Tongue (tissue), 1 donor: ENCODE measurements at regions not wholly inside any gene's neighbourhood (a gene's known extent, or its start where the extent isn't known, plus 50 kb on each side); places are given as distances from the start of the nearest gene placed in this dataset.
A peak's percentile ranks its signal among the peaks of the same experiment; 100 is the strongest.
"Not testable (repeated sequence)": the region's sequence is repeated elsewhere in the genome, so short reads cannot be mapped to it uniquely, and the experiment has no call there.

Experiments used
- DNase-seq: peaks from one replicate; pipeline ENCODE4 v3.0.0-alpha.2; 2015

DNA sequence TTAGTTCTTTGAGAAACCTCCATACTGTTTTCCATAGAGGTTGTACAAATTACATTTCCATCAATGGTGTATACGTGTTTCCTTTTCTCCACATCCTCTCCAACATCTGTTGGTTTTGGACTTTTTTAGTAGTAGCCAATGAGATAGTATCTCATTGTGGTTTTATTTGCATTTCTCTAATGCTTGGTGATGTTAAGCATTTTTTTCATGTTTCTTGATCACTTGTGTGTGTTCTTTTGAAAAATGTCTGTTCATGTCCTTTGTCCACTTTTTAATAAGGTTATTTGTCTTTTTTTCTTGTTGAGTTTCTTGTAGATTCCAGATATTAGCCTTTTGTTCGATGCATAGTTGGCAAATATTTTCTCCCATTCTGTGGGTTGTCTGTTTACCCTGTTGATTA lies 392.3 kb upstream of the ZEB2 start:
- no peak for DNase-seq

DNA sequence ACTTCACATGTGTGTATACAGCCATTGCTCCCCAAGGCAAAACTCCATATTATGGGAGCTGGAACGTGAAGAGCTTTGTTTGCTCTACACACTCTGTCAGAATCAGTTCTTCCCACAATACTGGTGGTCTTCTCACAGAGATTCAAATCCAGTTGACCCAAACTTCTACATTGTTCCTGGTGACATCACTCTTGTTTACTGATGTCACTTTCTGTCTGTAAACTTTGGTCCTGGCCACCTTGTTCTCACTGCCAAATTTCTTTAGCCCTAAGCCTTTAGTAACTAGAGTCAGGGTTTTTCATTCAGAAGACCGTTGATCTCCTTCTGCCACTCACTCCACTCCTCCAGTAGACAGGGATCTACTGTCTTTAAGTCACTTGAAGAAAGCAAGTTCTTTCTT lies 386.0 kb upstream of the ZEB2 start:
- DNase-seq = no peak

DNA sequence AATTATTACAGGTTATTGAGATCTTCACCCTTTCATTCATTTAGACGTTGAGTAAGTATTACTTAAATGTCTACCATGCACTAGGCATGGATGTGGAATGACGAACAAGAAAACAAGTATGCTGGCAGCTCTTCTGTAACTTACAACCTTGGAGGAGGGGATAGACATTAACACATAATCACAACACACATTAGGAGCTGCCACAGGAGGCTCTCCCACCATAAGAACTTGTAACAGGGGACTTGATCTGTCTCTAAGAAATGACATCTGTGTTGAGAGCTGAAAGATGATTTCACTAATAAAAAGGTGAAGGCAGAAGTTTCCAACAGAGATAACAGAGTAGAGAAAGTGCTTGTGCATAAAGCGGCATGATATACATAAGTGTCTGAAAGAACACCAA lies 384.7 kb upstream of the ZEB2 start:
- DNase-seq = no peak

DNA sequence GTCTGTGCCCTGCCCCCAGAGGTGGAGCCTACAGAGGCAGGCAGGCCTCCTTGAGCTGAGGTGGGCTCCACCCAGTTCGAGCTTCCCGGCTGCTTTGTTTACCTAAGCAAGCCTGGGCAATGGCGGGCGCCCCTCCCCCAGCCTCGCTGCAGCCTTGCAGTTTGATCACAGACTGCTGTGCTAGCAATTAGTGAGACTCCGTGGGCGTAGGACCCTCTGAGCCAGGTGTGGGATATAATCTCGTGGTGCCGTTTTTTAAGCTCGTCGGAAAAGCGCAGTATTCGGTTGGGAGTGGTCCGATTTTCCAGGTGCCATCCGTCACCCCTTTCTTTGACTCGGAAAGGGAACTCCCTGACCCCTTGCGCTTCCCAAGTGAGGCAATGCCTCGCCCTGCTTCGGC lies 383.1 kb upstream of the ZEB2 start:
- not testable (repeated sequence) for DNase-seq

DNA sequence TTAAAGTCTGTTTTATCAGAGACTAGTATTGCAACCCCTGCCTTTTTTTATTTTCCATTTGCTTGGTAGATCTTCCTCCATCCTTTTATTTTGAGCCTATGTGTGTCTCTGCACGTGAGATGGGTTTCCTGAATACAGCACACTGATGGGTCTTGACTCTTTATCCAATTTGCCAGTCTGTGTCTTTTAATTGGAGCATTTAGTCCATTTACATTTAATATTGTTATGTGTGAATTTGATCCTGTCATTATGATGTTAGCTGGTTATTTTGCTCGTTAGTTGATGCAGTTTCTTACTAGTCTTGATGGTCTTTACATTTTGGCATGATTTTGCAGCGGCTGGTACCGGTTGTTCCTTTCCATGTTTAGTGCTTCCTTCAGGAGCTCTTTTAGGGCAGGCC lies 381.5 kb upstream of the ZEB2 start:
- DNase-seq = not testable (repeated sequence)

DNA sequence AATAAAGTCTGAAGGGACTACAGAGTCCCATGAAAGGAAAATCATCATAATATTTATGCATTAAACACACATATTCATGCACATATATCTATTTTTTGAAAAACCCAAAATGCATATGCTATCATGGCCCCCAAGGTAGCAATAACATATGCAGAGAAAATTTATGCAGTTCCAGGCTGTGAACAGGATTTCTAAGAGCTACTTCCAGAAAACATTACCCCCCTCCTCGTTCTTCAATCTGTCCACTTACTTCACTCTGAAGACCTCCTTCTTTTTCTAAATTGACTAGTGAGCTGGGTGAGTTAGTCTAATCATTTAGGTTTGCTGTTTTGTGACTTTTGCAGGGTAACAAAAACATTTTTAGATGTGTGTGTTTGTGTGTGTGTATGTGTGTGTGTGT lies 376.4 kb upstream of the ZEB2 start:
- DNase-seq = no peak

DNA sequence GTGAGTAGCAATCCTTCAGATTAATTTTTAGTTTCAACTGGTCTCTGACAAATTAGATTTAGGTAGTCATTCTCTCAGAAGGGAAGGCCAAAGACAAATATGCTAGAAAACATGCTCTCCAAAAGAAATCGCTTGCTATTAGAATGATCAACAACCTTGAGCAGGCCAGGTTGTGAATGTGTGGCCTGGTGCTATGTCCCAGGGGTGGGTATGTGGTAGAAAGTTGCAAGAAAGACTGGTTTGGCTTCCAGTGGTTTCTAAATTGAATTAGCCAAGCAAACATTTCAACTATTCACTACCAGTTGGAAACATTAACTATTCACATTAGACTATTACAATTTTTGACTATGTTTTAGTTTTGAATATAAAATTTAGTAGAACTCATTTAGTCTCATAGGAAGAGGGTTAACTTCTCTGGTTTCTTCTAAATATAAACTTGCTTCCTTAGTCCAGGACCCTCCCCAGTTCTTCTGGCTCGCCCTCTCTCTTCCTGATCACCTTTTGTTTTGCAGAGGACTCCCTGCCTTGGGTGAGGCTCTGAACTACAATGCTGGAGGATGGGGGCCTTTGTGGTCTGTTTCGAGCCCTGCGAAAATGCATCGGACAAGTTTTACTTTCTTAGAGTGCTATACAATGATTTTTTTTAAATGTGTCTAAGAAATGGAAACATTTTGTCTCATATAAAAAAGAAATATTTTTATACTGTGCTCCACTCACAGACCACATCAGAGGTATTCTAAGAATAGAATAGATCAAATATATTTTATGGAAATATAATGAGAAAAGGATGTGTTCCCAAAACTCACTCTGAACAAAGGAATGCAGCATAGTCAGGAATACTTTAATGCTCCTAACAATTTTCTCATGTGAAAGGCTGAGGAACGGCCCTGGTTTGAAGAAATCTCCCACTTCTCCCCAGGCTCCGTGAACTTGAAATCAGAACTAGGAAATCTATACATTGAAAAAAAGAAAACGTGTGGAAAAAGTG lies 375.0 kb upstream of the ZEB2 start:
- DNase-seq = peak; percentile 31

DNA sequence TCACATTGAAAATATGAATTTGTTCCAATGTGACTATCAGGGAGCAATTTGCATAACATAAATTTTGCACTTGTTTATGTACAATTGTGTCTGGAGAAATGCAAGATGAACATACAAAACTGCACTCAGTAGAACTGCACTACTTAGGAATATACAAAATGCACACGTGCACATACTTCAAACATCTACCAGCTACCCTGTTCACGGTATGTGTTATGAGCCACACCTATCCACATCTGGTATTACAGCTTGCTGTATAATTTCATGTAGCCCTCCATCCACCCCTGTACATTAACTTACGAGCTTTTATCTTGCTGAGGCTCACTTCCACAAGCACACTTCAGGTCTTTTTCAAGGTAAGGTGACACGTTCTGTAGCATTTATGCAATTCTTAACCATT lies 373.5 kb upstream of the ZEB2 start:
- no peak for DNase-seq

DNA sequence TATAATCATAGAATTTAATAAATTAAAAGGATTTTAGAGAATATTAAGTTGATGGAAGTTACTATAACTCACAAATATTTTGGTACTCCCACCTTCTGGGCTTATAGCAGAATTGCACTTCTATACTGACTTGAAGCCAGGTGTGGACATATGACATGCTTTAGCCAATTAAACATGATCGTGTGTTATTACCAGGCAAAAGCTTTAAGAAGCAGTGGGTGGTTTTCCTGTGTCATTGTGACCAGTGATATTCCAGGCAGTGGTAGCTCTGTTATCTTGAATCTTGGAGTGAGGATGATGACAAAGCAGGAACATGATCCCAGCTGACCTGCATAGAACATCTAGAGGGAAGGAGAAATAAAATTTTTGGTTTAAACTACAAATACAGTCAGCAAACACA lies 370.9 kb upstream of the ZEB2 start:
- no peak for DNase-seq

DNA sequence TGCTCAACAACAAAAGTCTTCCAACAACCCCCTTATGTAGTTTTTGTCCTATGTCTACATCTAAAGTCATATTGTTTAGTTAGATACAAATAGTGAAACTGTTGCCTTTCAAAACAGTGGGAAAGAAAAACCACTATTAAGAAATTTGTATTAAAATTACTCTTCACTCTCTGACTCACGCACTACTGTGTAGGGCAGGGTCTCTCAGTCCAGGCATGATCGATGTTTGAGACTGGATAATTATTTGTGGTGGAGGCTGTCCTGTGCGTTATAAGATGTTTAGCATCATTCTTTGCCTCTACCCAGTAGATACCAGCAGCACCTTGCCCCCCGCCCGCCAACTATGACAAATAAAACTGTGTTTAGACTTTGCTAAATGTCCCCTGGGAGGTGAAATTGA lies 369.4 kb upstream of the ZEB2 start:
- DNase-seq = no peak

DNA sequence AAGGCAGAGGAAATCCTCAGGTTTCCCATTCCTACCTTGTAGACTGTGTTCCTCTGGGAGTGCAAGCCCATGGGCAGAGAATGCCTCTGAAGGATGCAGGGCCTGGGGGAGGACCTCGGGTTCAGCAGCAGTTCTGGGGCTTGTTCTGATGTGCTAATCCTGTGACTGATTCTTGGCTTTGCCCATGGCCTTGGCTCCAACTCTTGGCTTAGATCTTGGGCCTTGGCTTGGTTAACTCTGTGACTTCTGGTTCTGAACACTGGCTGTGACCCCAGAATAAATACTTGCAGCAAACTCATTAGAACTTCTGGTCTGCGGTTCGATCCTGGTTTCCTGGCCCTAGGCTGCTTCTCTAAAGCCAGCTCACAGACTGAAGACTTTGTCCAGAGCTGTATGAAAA lies 366.9 kb upstream of the ZEB2 start:
- DNase-seq = peak; percentile 66

DNA sequence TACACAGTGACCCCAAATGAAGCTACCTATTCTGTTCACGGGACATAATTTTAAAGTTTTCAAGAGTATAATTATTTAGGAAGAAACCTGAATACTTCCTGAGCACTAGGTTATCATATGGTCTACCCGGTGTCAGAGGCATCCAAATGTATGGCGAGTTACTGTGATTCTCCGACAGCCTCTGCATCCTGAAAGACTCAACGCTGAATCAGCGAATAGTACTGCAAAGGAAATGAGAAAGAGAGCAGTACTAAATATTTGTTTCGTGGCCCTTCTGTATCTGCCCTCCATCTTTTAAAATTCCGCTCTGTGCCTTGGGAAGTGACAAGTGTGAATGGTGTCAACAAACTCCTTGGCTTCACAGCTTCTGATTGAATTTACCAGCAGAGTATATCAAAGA lies 358.0 kb upstream of the ZEB2 start:
- no peak for DNase-seq

DNA sequence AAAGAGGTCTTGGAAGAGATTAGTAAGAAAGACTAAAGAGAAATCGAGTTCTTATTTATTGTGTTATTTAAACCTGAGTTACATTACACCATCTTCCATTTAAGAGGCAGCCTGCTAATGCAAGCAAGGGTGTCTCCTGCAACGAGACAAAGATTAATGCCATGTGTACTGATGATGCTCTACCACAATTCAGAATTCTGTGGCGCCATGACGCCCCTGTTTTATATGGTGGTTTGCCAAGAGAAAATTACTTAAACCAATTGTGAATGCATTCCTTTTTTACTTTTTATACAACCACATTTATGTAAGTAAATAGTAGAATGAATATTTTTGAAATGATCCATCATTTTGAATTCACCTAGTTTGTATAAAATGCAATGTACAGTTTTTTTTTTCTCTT lies 356.1 kb upstream of the ZEB2 start:
- DNase-seq = no peak

DNA sequence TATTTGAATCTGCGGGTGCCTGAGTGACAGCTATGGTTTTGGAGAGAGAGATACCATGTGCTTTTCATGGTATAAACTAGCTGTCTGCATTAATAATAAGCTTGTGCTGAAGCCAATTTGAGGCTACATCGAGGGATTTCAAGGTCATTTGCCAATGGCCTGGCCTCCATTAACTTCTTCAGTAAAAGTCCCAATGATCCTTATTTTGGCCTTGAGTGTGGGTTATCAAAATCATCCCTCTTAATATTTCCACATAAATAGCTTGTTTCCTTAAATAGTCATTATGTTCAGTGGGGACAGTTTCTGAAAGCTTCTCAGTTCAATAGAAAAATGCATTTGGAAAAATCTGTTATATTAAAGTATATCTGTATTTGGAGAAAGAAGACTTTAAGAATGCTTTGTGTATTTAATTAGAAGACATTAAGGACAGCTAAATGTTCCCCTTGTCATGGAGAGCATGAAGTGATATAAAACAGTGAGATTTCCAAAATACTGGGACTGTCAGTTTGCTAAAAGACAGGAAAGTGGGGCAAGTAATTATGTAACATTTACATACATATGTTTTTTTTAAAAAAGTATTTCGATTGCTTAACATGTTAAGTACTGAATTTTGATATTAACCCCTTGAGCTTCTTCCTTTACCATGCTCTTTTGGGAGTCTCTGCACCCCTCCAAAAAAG lies 355.5 kb upstream of the ZEB2 start:
- no peak for DNase-seq

DNA sequence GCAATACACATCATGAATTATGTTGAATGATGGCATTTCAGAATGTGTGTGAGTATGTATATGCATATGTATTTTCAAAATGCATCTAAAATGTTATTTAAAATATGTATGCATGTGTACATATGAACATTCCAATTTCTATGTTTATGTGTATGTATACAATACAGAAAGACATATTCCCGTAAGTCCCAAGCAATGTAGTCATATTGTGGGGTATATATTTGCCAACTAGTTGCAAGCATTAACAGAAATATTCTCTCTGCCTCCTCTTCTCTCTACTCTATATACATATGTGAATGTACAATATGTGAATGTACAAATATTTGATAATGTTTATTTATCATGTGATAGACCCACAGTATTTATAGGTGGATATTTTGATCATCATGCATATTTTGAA lies 345.8 kb upstream of the ZEB2 start:
- no peak for DNase-seq

DNA sequence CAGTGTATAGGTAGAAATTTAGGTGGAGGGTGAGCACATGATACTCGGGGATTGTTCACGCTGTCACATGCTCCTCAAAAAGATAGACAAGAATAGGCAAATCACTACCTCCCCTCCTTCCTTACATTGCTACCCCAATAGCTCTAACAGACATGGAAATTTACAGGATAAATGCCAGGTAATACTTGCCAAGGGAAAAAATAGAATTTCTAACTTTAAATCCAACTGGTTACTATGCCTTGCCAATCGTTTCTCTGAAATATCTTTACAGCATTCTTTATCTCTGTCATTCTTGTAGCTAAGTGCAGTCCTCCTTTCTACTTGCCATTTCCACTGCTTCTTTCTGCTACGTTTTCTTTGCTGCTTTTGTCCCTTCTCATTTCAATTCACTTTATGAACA lies 339.8 kb upstream of the ZEB2 start:
- no peak for DNase-seq

DNA sequence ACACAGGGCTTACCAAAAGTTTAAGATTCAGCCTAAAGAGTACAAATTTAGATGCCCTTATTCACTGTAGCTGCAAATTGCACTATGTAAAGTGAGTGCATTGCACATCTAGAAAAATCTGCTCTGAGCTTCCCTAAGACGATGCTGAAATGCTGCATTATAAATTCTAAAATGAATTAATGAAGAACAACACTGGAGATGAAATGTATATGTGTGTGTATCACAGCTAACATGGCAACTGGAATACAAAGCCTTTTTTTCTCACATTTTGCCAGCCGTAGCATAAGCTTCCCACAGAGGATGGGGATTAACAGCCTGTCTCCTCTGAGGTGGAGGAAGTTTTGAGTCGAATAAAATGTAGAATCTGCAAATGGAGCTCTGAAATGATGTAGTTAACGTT lies 338.3 kb upstream of the ZEB2 start:
- peak; percentile 59 for DNase-seq

DNA sequence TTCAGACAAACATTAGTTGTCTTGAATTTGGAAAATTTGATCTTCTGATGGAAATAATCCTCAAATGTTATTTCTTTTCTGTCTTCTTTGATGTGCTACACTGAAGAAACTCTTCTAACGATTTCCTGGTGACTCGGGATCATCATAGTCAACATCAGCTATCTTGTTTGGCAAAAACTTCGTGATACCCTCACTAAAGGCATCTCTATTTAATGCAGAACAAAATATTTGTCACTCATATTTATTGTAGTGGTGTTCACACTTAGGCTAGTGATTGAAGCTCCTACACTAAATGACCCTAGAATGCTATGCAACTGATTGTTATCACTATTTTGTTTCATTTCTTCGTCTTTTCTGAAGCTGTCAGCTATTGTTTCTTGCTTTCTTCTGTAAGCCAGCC lies 334.7 kb upstream of the ZEB2 start:
- no peak for DNase-seq

DNA sequence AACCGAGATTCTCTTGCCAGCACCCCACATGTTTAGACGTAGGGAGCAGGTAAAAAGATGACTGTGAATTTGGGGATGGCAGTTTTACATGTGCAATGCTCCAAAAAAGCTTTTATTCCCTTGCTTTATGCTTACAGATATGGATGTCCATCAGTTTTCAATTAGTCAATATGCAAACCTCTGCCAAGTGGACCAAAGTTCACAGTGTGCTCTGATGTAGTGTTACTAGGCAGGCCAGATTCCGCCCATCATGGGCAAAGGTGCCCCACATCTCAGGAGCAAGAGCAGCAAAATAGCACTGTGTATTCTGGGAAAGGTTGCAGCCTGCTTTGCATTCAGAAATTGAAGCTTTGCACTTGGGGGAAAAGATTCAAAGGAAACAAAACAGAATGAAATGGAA lies 329.7 kb upstream of the ZEB2 start:
- no peak for DNase-seq

DNA sequence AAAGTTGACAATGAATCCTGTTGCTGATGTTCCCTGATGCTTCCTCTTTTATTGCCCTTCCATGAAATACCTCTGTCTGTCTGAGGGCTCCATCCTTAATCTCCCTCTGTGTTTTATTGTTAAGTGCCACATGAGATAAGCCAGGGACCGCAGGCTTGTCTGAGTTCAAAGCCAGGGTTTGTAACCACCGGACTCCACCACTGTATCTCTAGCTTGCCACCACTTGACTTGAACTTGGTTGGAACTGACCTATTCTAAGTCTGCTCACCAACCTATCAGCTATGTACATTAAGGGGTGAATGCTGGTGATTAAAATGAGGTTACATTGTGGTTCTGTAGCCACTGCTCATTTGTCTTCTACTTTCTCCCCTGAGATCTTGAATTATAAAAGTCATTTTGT lies 328.5 kb upstream of the ZEB2 start:
- DNase-seq = no peak

DNA sequence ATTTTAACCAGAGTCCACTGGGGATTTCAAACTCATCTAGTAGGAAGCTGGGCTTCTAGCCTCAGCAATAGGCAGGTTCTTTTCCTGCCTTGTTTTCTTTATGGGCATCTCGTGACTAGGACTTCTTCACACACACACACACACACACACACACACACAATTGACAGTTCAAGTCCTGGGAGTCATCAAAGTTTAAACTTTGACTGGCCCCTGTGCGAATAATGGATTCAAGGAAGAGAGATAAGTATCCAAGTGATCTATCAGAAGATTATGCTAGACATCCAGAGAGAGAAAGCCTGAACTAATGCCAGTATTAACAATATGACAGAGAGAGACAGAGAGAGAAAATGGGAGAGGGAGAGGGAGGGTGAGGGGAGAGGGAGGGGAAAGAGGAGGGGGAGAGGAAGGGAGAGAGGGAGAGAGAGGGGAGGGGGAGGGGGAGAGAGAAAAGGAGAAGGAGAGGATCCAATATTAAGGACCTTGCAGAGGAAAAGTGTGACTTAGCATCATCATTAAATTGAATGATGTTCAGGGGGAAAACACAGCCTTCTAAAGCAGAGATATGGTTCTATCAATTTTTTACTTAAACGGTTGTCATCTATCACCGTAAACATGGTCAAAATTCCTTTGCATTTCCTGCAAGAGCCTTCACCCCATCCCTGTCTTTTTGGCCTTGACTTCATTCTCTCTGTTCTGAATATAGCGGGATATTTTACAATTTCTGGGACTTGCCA lies 327.6 kb upstream of the ZEB2 start:
- no peak for DNase-seq

DNA sequence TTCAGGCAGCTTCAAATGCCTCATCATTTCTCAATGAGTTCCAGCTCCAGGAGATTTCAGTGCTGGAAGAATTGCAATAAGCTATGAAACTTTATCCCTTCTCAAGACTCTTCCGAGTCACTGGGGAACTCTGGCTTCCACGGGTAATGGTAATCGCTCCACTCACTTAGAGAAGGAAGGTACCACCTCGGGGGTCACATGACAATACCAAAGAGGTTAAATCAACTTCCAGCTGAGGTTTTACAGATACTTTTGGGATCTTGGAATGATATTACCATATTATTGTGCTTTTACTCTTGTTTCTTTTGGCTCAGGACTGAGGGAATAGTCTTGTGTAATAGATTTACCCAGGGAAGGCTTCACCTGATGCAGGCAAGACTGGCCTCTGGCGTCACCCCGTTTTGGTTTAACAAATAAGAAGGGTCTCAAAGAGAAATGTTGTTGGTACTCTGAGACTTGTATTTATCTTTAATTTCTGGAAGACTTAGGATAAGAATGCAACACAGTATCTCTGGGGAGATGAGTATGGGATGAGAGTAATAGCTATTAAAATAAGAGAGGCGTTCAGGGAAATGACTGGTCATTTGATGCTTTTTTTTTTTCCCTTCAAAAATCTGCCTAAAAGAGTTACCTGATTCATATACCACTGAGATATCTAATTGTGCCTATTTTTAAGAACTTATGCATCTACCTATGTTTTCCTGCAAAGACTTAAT lies 316.9 kb upstream of the ZEB2 start:
- DNase-seq = peak; percentile 21
